ENCODE measurements at regions not wholly inside any gene's neighbourhood (a gene's known extent, or its start where the extent isn't known, plus 50 kb on each side); places are given as distances from the start of the nearest gene placed in this dataset.

DNA sequence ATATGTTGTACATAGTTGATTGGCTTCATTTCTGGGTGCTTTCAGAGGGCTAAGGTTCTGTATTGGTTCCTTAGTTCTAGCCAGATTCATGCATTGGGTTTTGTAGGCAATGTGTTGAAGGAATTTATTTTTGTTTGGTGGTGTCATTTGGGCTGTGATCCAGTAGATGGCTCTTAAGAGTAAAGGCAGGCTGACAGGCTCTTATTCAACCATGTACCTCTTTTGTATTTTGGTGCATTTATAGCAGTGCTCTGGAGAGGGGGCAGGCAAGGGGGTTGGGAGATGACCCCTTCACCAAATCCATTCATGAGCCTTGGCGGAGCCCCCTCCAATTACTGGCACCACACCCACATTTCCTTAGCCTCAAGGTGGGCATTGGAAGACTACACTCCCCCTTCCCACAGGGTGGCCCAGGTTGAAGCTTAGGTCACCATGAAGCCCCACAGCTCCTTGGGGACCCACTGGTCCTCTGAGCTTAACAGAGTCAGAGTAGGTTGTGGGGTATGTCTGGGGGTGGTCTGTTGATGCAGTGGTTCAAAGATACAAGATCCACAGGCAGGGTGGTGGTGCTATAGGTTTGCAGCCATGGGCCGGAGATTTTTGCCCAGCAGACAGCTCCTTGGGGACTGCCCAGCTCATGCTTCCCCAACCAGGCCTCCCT is 143.0 kb upstream of the GNPDA2 start:
- TF ChIP-seq EZH2phosphoT487 (IDR thresholded peaks at IDR 0.05; ENCODE audit: borderline replicate concordance, low read length) (no peak), EZH2 (IDR thresholded peaks at IDR 0.05; ENCODE audit: low read length, unreplicated experiment) (no peak)
